ENCODE measurements at regions not wholly inside any gene's neighbourhood (a gene's known extent, or its start where the extent isn't known, plus 50 kb on each side); places are given as distances from the start of the nearest gene placed in this dataset.

DNA sequence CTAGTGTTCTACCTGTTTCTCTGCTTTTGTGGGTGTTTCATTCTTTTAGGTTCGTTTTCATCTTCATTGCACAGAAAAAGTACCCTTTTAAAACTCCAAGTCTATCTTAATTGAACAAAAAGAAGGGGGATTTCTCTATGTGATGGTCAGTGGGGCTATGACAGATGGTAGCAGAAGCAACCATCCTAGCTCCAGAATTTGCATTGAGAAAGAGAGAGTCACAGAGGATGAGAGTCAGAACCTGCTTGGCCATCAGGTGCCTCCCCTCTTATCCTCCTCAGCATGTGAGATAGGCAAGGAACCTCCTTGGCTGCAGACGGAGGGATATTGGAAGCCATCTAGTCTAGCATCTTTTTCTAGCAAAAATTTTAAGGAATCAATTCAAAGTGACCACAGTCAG, 398.0 kb upstream of the DCC start (continued):
- TF ChIP-seq, protein P1, sequence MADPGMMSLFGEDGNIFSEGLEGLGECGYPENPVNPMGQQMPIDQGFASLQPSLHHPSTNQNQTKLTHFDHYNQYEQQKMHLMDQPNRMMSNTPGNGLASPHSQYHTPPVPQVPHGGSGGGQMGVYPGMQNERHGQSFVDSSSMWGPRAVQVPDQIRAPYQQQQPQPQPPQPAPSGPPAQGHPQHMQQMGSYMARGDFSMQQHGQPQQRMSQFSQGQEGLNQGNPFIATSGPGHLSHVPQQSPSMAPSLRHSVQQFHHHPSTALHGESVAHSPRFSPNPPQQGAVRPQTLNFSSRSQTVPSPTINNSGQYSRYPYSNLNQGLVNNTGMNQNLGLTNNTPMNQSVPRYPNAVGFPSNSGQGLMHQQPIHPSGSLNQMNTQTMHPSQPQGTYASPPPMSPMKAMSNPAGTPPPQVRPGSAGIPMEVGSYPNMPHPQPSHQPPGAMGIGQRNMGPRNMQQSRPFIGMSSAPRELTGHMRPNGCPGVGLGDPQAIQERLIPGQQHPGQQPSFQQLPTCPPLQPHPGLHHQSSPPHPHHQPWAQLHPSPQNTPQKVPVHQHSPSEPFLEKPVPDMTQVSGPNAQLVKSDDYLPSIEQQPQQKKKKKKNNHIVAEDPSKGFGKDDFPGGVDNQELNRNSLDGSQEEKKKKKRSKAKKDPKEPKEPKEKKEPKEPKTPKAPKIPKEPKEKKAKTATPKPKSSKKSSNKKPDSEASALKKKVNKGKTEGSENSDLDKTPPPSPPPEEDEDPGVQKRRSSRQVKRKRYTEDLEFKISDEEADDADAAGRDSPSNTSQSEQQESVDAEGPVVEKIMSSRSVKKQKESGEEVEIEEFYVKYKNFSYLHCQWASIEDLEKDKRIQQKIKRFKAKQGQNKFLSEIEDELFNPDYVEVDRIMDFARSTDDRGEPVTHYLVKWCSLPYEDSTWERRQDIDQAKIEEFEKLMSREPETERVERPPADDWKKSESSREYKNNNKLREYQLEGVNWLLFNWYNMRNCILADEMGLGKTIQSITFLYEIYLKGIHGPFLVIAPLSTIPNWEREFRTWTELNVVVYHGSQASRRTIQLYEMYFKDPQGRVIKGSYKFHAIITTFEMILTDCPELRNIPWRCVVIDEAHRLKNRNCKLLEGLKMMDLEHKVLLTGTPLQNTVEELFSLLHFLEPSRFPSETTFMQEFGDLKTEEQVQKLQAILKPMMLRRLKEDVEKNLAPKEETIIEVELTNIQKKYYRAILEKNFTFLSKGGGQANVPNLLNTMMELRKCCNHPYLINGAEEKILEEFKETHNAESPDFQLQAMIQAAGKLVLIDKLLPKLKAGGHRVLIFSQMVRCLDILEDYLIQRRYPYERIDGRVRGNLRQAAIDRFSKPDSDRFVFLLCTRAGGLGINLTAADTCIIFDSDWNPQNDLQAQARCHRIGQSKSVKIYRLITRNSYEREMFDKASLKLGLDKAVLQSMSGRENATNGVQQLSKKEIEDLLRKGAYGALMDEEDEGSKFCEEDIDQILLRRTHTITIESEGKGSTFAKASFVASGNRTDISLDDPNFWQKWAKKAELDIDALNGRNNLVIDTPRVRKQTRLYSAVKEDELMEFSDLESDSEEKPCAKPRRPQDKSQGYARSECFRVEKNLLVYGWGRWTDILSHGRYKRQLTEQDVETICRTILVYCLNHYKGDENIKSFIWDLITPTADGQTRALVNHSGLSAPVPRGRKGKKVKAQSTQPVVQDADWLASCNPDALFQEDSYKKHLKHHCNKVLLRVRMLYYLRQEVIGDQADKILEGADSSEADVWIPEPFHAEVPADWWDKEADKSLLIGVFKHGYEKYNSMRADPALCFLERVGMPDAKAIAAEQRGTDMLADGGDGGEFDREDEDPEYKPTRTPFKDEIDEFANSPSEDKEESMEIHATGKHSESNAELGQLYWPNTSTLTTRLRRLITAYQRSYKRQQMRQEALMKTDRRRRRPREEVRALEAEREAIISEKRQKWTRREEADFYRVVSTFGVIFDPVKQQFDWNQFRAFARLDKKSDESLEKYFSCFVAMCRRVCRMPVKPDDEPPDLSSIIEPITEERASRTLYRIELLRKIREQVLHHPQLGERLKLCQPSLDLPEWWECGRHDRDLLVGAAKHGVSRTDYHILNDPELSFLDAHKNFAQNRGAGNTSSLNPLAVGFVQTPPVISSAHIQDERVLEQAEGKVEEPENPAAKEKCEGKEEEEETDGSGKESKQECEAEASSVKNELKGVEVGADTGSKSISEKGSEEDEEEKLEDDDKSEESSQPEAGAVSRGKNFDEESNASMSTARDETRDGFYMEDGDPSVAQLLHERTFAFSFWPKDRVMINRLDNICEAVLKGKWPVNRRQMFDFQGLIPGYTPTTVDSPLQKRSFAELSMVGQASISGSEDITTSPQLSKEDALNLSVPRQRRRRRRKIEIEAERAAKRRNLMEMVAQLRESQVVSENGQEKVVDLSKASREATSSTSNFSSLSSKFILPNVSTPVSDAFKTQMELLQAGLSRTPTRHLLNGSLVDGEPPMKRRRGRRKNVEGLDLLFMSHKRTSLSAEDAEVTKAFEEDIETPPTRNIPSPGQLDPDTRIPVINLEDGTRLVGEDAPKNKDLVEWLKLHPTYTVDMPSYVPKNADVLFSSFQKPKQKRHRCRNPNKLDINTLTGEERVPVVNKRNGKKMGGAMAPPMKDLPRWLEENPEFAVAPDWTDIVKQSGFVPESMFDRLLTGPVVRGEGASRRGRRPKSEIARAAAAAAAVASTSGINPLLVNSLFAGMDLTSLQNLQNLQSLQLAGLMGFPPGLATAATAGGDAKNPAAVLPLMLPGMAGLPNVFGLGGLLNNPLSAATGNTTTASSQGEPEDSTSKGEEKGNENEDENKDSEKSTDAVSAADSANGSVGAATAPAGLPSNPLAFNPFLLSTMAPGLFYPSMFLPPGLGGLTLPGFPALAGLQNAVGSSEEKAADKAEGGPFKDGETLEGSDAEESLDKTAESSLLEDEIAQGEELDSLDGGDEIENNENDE (IDR thresholded peaks at IDR 0.05; ENCODE audit: insufficient replicate concordance, low read length), result no peak
- TF ChIP-seq CHD1 (IDR thresholded peaks at IDR 0.05; ENCODE audit: low read depth, low read length) (no peak), SUZ12 (IDR thresholded peaks at IDR 0.05; ENCODE audit: low read length) (no peak), HDAC2 (IDR thresholded peaks at IDR 0.05; ENCODE audit: borderline replicate concordance in 1 of 2, low read depth in 2 of 2, low read length in 2 of 2) (no peak), EGR1 (IDR thresholded peaks at IDR 0.05; ENCODE audit: borderline replicate concordance, low read depth, low read length) (no peak), CEBPB (IDR thresholded peaks at IDR 0.05; ENCODE audit: low read depth, low read length) (no peak), SIX5 (IDR thresholded peaks at IDR 0.05; ENCODE audit: low read depth, low read length) (no peak), SP4 (IDR thresholded peaks at IDR 0.05; ENCODE audit: low read length) (no peak)
